ENCODE measurements at regions not wholly inside any gene's neighbourhood (a gene's known extent, or its start where the extent isn't known, plus 50 kb on each side); places are given as distances from the start of the nearest gene placed in this dataset.

GRCh38 chr5:110094109-110094508 lies 404.4 kb downstream of the MAN2A1 start:
- H3K27ac ChIP-seq: no peak overlapping the region
- TF ChIP-seq EP300 (IDR thresholded peaks at IDR 0.05) (no peak), POLR2A (IDR thresholded peaks at IDR 0.05) (no peak), CTCF (IDR thresholded peaks at IDR 0.05) (no peak)
- 86% methylated on average over 2 of the region's 2 CpGs for WGBS, 2 donors
- peaks cover 0 to 5% (median 0%) of the 10 kb centered on the region in 4 donors for H3K4me1 ChIP-seq
- no peak overlapping the region for H3K4me3 ChIP-seq
- H3K27me3 ChIP-seq: no peaks in the 10 kb centered on the region
- DNase-seq (ENCODE audit: low spot score in 2 of 2): no peak
- no peaks in the 10 kb centered on the region for H3K36me3 ChIP-seq
- no peaks in the 10 kb centered on the region for H3K9me3 ChIP-seq

- H3K9me3 ChIP-seq: no peaks in the 10 kb centered on the region
- TF ChIP-seq CTCF (IDR thresholded peaks at IDR 0.05): no peak
- no peak for TF ChIP-seq EP300 (IDR thresholded peaks at IDR 0.05)
- H3K27me3 ChIP-seq: no peaks in the 10 kb centered on the region
- H3K36me3 ChIP-seq: no peaks in the 10 kb centered on the region
- H3K27ac ChIP-seq: no peak overlapping the region
- H3K4me3 ChIP-seq: no peak overlapping the region
- peaks cover 0 to 5% (median 0%) of the 10 kb centered on the region in 4 donors for H3K4me1 ChIP-seq
- DNase-seq (ENCODE audit: low spot score in 2 of 2): no peak
Observed at GRCh38 chr5:110094548-110094947, 404.8 kb downstream of the MAN2A1 start.

GRCh38 chr5:110096419-110096818 lies 406.7 kb downstream of the MAN2A1 start:
- TF ChIP-seq CTCF (IDR thresholded peaks at IDR 0.05) (no peak), POLR2A (IDR thresholded peaks at IDR 0.05) (no peak), EP300 (IDR thresholded peaks at IDR 0.05) (no peak)
- H3K4me1 ChIP-seq: peaks cover 0 to 5% (median 0%) of the 10 kb centered on the region in 4 donors
- H3K27me3 ChIP-seq: no peaks in the 10 kb centered on the region
- H3K4me3 ChIP-seq: no peak overlapping the region
- no peaks in the 10 kb centered on the region for H3K9me3 ChIP-seq
- no peak overlapping the region for H3K27ac ChIP-seq
- DNase-seq (ENCODE audit: low spot score in 2 of 2): no peak
- WGBS, 2 donors: 54 to 56% methylated on average over 1 of the region's 1 CpG
- no peaks in the 10 kb centered on the region for H3K36me3 ChIP-seq

GRCh38 chr5:110099572-110099971 lies 409.8 kb downstream of the MAN2A1 start:
- H3K9me3 ChIP-seq: no peaks in the 10 kb centered on the region
- no peaks in the 10 kb centered on the region for H3K27me3 ChIP-seq
- no peaks in the 10 kb centered on the region for H3K36me3 ChIP-seq
- TF ChIP-seq POLR2A (IDR thresholded peaks at IDR 0.05) (no peak), EP300 (IDR thresholded peaks at IDR 0.05) (no peak), CTCF (IDR thresholded peaks at IDR 0.05) (no peak)
- H3K27ac ChIP-seq: no peak overlapping the region
- H3K4me1 ChIP-seq: peaks cover 0 to 4% (median 0%) of the 10 kb centered on the region in 4 donors
- no peak for DNase-seq (ENCODE audit: low spot score in 2 of 2)
- no peak overlapping the region for H3K4me3 ChIP-seq

- Histone ChIP-seq H3K4me1 (peaks cover 0 to 20% (median 4%) of the 10 kb centered on the region in 4 donors), H3K36me3 (no peaks in the 10 kb centered on the region), H3K4me3 (no peak overlapping the region), H3K27me3 (no peaks in the 10 kb centered on the region), H3K9me3 (no peaks in the 10 kb centered on the region), H3K27ac (no peak overlapping the region)
- no peak for DNase-seq (ENCODE audit: low spot score in 2 of 2)
- 63 to 77% methylated on average over 1 of the region's 1 CpG for WGBS, 2 donors
- TF ChIP-seq EP300 (IDR thresholded peaks at IDR 0.05): no peak
- no peak for TF ChIP-seq POLR2A (IDR thresholded peaks at IDR 0.05)
- no peak for TF ChIP-seq CTCF (IDR thresholded peaks at IDR 0.05)
Observed at GRCh38 chr5:110103081-110103480, 413.4 kb downstream of the MAN2A1 start.
